ENCODE measurements at regions not wholly inside any gene's neighbourhood (a gene's known extent, or its start where the extent isn't known, plus 50 kb on each side); places are given as distances from the start of the nearest gene placed in this dataset.

GRCh38 chr15:39498629-39499028 is 82.2 kb upstream of the THBS1 start:
- no peaks in the 10 kb centered on the region for H3K9me3 Mint-ChIP-seq
- no peak overlapping the region for H3K4me3 Mint-ChIP-seq
- DNase-seq (ENCODE audit: low spot score), result no peak
- ATAC-seq, result no peak
- no peak for TF ChIP-seq SOX15 (CRISPR knock-in tag; IDR thresholded peaks at IDR 0.05)
- no peak for TF ChIP-seq ZNF416 (CRISPR knock-in tag; IDR thresholded peaks at IDR 0.05)
- no peak for TF ChIP-seq FOXK1 (CRISPR knock-in tag; IDR thresholded peaks at IDR 0.05)
- TF ChIP-seq ATF1 (CRISPR knock-in tag; IDR thresholded peaks at IDR 0.05), result no peak
- no peak for TF ChIP-seq ZNF512 (CRISPR knock-in tag; IDR thresholded peaks at IDR 0.05; ENCODE audit: borderline replicate concordance)
- TF ChIP-seq TP53 (CRISPR knock-in tag; IDR thresholded peaks at IDR 0.05), result no peak
- TF ChIP-seq HMGXB4 (CRISPR knock-in tag; IDR thresholded peaks at IDR 0.05), result no peak
- no peak for TF ChIP-seq ZNF317 (CRISPR knock-in tag; IDR thresholded peaks at IDR 0.05; ENCODE audit: borderline replicate concordance, low read depth)
- TF ChIP-seq SP1 (CRISPR knock-in tag; conservative IDR thresholded peaks at IDR 0.05), result no peak
- TF ChIP-seq GRHL2 (CRISPR knock-in tag; IDR thresholded peaks at IDR 0.05; ENCODE audit: insufficient replicate concordance, severe bottlenecking), result no peak
- TF ChIP-seq NR1H2 (CRISPR knock-in tag; IDR thresholded peaks at IDR 0.05), result no peak
- no peak for TF ChIP-seq NFYB (CRISPR knock-in tag; conservative IDR thresholded peaks at IDR 0.05; ENCODE audit: low read depth)
- TF ChIP-seq ATF3 (CRISPR knock-in tag; conservative IDR thresholded peaks at IDR 0.05), result no peak
- TF ChIP-seq FOXJ3 (CRISPR knock-in tag; IDR thresholded peaks at IDR 0.05; ENCODE audit: borderline replicate concordance), result no peak
- no peak for TF ChIP-seq MYBL2 (CRISPR knock-in tag; IDR thresholded peaks at IDR 0.05)
- no peak for TF ChIP-seq SMAD4 (CRISPR knock-in tag; IDR thresholded peaks at IDR 0.05)
- TF ChIP-seq ARID4B (CRISPR knock-in tag; IDR thresholded peaks at IDR 0.05; ENCODE audit: borderline replicate concordance), result no peak
- no peak for TF ChIP-seq ZNF219 (CRISPR knock-in tag; IDR thresholded peaks at IDR 0.05; ENCODE audit: borderline replicate concordance)
- H3K4me1 Mint-ChIP-seq, result peaks cover 4% of the 10 kb centered on the region
- no peak overlapping the region for H3K27ac Mint-ChIP-seq
- CTCF ChIA-PET, result interaction anchor here (1.4 to 1.9 kb wide), 2 partner anchors 45 to 82 kb away, joined by 6 to 7 read pairs; partner anchors contain the start of gene THBS1
- POLR2A ChIA-PET, result interaction anchor here (0.6 to 1.9 kb wide), 3 partner anchors 25 to 165 kb away, joined by 3 to 4 read pairs (median 4); partner anchors contain the start of gene THBS1
- H3K27me3 Mint-ChIP-seq (ENCODE audit: low read depth), result no peaks in the 10 kb centered on the region; the same call in 1 of the 2 replicates
- H3K36me3 Mint-ChIP-seq, result no peaks in the 10 kb centered on the region

GRCh38 chr15:39499042-39499441 is 81.8 kb upstream of the THBS1 start:
- Mint-ChIP-seq H3K27me3 (ENCODE audit: low read depth) (no peaks in the 10 kb centered on the region; the same call in 1 of the 2 replicates), H3K36me3 (no peaks in the 10 kb centered on the region), H3K4me3 (no peak overlapping the region), H3K27ac (no peak overlapping the region), H3K9me3 (no peaks in the 10 kb centered on the region), H3K4me1 (peaks cover 4% of the 10 kb centered on the region)
- POLR2A ChIA-PET, result interaction anchor here (1.3 kb wide), 1 partner anchor 25 kb away, joined by 3 read pairs; no protein-coding TSS in a partner anchor
- CTCF ChIA-PET, result no interaction called here
- ATAC-seq, result no peak
- no peak for DNase-seq (ENCODE audit: low spot score)
- TF ChIP-seq ZNF219 (CRISPR knock-in tag; IDR thresholded peaks at IDR 0.05; ENCODE audit: borderline replicate concordance) (no peak), ZNF281 (CRISPR knock-in tag; IDR thresholded peaks at IDR 0.05) (no peak), AFF4 (CRISPR knock-in tag; IDR thresholded peaks at IDR 0.05; ENCODE audit: borderline replicate concordance) (no peak), ELF4 (CRISPR knock-in tag; IDR thresholded peaks at IDR 0.05; ENCODE audit: low read depth) (no peak)
